ENCODE measurements at regions not wholly inside any gene's neighbourhood (a gene's known extent, or its start where the extent isn't known, plus 50 kb on each side); places are given as distances from the start of the nearest gene placed in this dataset.

DNA sequence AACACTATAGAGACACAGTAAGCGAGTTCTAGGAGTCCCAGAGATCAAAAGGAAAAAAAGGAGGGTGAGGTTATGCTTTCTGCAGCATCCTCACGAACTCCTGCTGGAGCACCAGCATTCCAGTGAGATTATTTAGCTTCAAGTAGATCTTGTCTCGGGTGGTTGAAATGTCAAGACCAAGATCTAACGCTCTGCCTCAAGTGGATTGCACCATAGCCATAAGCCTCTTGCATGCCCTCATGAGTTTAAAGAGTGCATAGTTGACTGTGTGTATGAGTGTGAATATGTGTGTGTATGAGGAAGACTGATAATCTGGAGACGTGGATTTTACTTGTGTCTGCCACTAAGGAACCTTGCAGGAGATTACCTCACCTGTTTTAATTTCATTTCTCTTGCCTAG is 335.3 kb upstream of the ADAMTSL1 start:
- no peak overlapping the region for H3K23ac ChIP-seq (ENCODE audit: insufficient read length, low read depth, low read length)
- no peak overlapping the region for H3K27ac ChIP-seq (ENCODE audit: insufficient read length, low read depth, low read length)
- no peak overlapping the region for H3K4me2 ChIP-seq (ENCODE audit: insufficient read depth, insufficient read length, low read length)
- H3K79me1 ChIP-seq (ENCODE audit: insufficient read depth, low read depth, low read length, poor library complexity, severe bottlenecking) = no peaks in the 10 kb centered on the region
- no peak overlapping the region for H2BK20ac ChIP-seq (ENCODE audit: low read depth, low read length, poor library complexity, severe bottlenecking)
- H4K5ac ChIP-seq (ENCODE audit: insufficient read length, low read depth, low read length) = no peak overlapping the region
- no peak overlapping the region for H3K27ac Mint-ChIP-seq
- H2AFZ ChIP-seq (ENCODE audit: low read length) = no peak overlapping the region
- no peak overlapping the region for H3K56ac ChIP-seq (ENCODE audit: insufficient read length, low read depth, low read length)
- H3K4me3 Mint-ChIP-seq = no peak overlapping the region
- no peak overlapping the region for H3K14ac ChIP-seq (ENCODE audit: insufficient read depth, low read length)
- no peak overlapping the region for H3T11ph ChIP-seq (ENCODE audit: low read length)
- no peak overlapping the region for H3K18ac ChIP-seq (ENCODE audit: insufficient read length, low read depth, low read length)
- no peak overlapping the region for H3K4ac ChIP-seq (ENCODE audit: low read depth, low read length)
- H2BK5ac ChIP-seq (ENCODE audit: insufficient read length, low read length) = no peak overlapping the region
- H3K9ac ChIP-seq (ENCODE audit: extremely low read depth, insufficient read length, low read length) = no peak overlapping the region
- no peaks in the 10 kb centered on the region; a peak in 1 of 7 replicates for H3K36me3 Mint-ChIP-seq (ENCODE audit: insufficient read depth in 1 of 3, low read depth in 3 of 3)
- H2BK15ac ChIP-seq (ENCODE audit: low read depth, low read length) = no peak overlapping the region
- H3K27me3 ChIP-seq (ENCODE audit: insufficient read depth, low read length) = no peaks in the 10 kb centered on the region
- H2BK12ac ChIP-seq (ENCODE audit: insufficient read length, low read depth, low read length) = no peak overlapping the region
- TF ChIP-seq, protein P1, sequence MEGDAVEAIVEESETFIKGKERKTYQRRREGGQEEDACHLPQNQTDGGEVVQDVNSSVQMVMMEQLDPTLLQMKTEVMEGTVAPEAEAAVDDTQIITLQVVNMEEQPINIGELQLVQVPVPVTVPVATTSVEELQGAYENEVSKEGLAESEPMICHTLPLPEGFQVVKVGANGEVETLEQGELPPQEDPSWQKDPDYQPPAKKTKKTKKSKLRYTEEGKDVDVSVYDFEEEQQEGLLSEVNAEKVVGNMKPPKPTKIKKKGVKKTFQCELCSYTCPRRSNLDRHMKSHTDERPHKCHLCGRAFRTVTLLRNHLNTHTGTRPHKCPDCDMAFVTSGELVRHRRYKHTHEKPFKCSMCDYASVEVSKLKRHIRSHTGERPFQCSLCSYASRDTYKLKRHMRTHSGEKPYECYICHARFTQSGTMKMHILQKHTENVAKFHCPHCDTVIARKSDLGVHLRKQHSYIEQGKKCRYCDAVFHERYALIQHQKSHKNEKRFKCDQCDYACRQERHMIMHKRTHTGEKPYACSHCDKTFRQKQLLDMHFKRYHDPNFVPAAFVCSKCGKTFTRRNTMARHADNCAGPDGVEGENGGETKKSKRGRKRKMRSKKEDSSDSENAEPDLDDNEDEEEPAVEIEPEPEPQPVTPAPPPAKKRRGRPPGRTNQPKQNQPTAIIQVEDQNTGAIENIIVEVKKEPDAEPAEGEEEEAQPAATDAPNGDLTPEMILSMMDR (conservative IDR thresholded peaks at IDR 0.05) = no peak
- H3K27me3 Mint-ChIP-seq (ENCODE audit: low read depth) = no peaks in the 10 kb centered on the region; the same call in 1 of the 2 replicates
- no peak overlapping the region for H4K91ac ChIP-seq (ENCODE audit: insufficient read length, low read depth, low read length)
- H4K20me1 ChIP-seq (ENCODE audit: control insufficient read depth, insufficient read depth, insufficient read length) = no peaks in the 10 kb centered on the region
- no peaks in the 10 kb centered on the region for H3K79me2 ChIP-seq (ENCODE audit: insufficient read depth, low read length)
- H2BK120ac ChIP-seq (ENCODE audit: low read depth, low read length, poor library complexity, severe bottlenecking) = no peak overlapping the region
- no peak overlapping the region for H4K8ac ChIP-seq (replicated peaks; ENCODE audit: insufficient read length, low read depth, low read length)
- H3K9me3 Mint-ChIP-seq = no peaks in the 10 kb centered on the region
- DNase-seq = no peak
- no CpG with 5 or more reads among the region's 5 CpGs for WGBS (ENCODE audit: extremely low coverage, insufficient read length, low lambda C conversion rate)
- H3K23me2 ChIP-seq (ENCODE audit: insufficient read length, low read depth, low read length, poor library complexity, severe bottlenecking) = no peaks in the 10 kb centered on the region
- H3K4me1 ChIP-seq (ENCODE audit: insufficient read depth, low read length) = no peaks in the 10 kb centered on the region
- no peak overlapping the region for H2AK5ac ChIP-seq (ENCODE audit: insufficient read length, low read length)
- no peaks in the 10 kb centered on the region for H3K9me3 ChIP-seq (ENCODE audit: control insufficient read depth, low read depth, low read length)
- H3K4me1 Mint-ChIP-seq = peaks cover 4 to 6% of the 10 kb centered on the region in 2 experiments
